HG02623 (cell line): ENCODE measurements at regions not wholly inside any gene's neighbourhood (a gene's known extent, or its start where the extent isn't known, plus 50 kb on each side); places are given as distances from the start of the nearest gene placed in this dataset.

Experiments used
- ATAC-seq: cut with Tn5 transposase; IDR thresholded peaks from one replicate; pipeline ENCODE4 v1.9.1; 2021; ENCODE audit warnings: moderate library complexity; ENCODE audit not compliant: unreplicated experiment

GRCh38 chr5:28009576-28009975, 971.2 kb upstream of the CDH9 start:
- ATAC-seq = no peak

- no peak for ATAC-seq
Observed at GRCh38 chr5:27996665-27997064, 958.3 kb upstream of the CDH9 start.

GRCh38 chr5:27995867-27996266, 957.5 kb upstream of the CDH9 start:
- ATAC-seq = no peak

DNA sequence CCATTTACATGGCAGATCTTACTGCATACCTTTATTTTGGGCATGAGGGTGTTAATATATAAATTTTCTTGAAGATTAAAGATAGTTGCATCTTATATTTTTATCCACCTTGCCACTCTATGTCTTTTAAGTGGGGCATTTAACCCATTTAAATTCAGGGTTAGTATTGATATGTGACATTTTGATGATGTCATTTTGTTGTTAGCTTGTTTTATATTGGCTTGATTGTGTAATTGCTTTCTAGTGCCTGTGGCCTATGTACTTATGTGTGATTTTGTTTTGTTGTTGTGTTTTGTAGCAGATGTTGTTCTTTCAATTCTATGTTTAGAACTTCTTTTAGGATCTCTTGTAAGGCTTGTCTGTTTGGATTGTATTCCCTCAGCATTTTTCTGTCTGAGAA, 939.9 kb upstream of the CDH9 start:
- ATAC-seq = no peak

DNA sequence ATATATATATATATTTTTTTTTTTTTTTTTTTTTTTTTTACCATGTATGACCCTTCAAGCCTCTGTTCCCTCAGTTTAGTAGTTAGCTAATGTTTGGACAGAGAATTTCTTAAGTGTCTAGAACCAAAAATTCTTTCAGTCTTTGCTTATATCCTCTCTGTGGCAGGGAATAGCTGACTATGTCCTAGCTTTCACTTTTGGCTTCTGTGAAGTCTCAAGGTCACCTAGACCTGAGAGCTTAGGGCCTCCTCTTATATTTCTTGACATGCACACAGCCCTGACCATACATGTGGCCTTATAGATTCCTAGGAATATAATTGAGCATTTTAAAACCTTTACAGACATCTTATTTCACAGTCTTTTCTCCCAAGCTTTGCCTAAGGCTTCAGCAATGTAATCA, 930.8 kb upstream of the CDH9 start:
- no peak for ATAC-seq

DNA sequence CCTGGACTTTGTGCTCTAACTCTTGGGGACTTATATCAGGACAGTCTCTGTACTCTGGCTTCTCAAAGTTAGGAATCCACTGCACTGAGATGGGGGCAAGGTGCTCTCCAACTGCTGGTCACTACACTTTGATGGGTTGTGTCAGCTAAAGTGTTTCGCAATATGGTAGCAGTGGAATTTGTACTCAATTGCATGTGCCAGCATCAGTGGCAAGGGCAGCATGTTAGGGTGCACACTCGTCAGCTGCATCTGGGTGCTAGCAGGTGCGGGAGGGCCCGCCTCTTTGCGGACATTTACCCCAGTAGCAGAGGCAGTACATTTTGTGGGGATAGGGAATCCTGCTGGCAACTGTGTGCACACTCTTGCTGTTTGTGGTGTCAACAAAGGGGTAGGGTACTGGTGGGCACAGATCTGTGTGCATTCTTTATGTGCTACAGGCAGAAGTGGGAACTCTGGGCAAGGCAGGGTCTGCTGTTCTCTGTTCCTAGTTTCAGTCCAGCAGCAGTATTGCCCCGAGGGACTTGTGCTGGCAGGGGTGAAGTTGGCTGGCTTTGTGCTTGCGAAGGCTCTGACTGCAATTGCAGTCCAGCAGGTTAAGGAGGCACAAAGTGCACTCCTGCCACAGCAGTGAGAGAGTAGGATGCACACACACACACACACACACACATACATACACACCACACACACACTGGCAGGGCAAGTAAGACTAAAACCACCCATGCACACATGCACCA, 924.8 kb upstream of the CDH9 start:
- ATAC-seq = no peak

DNA sequence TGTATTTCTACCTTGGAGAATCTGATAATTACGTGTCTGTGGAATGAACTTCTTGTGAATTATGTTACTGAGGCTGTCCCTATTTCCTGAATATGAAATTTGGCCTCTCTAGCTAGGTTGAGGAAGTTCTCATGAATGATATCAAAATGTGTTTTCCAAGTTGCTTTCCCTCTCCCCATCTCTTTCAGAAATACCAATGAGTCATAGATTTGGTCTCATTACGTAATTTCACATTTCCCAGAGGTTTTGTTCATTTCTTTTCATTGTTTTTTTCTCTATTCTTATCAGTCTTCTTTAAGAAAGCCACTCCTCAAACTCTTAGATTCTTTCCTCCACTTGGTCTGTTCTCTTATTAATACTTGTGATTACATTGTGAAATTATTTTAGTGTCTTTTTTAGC, 923.8 kb upstream of the CDH9 start:
- no peak for ATAC-seq

DNA sequence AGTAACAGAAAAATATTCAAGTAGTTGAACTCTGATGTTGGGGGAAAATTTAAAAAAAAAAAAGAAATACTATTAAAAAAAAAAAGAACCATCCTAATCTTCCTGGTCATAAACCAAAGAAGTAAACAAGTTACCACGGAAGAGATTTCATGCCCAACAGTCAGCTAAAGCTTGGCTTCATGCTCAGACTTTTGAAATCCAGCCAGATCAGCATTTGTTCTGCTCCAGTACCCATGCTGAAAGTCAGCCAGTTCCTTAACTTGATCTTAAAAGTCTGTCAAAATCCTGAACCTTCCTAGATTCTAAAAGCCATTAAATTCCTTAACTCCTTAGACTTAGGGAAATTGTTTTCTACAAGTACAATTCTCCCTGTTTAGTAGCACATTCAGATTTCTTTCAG, 908.7 kb upstream of the CDH9 start:
- ATAC-seq = no peak

DNA sequence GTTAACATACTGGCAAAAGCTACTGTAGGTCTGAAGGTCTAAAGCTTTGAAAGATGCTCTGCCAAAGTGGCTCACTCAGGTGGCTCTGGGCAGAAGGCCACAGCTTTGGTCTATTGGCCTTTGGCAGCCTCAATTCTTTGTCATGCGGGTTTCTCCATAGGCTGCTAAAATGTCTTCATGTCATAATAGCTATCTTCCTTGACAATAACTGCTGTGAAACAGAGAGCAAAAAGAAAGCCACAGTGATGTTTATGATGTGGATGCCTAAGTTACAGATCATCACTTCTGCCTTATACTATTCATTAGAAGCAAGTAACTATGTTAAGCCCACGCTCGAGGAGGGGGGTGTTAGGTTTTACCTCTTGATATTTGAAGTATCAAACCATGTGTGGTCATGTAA, 906.1 kb upstream of the CDH9 start:
- no peak for ATAC-seq

DNA sequence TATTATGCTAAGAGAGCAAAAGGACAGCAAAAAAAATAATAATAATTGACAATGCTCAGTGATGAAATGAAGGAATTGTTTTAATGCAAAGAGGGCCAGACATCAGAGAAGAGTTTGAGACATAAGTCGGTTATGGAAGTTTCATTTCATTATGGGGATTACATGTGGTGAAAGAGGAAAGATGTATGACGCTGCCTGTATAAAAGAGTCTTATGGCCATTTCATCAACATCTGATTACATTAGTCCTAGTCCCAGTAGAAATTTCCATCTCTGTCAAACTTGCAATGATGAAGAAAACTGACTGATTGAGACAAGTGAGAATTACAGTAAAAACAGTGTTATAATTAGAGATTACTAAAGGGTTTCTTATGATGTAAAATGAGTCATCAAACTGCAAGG, 900.6 kb upstream of the CDH9 start:
- ATAC-seq = no peak

DNA sequence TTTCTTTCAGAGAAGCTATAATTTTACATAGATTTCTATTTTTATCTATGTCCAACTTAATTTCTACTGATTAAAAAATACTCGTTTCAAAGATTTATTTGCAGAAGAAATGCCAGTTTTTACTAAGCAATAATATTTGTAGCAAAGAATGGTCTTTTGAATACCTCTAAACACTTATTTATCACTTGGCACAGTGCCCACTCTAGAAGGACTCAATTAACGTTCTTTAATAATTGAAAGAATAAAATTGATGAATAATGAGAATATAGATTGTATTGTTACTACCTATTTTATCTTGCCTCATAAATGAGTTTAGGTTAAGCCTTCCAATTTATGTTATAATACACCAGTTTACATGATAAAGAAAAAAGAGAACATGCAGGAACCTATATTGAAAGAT, 889.7 kb upstream of the CDH9 start:
- no peak for ATAC-seq

GRCh38 chr5:27911216-27911615, 872.8 kb upstream of the CDH9 start:
- ATAC-seq = no peak

DNA sequence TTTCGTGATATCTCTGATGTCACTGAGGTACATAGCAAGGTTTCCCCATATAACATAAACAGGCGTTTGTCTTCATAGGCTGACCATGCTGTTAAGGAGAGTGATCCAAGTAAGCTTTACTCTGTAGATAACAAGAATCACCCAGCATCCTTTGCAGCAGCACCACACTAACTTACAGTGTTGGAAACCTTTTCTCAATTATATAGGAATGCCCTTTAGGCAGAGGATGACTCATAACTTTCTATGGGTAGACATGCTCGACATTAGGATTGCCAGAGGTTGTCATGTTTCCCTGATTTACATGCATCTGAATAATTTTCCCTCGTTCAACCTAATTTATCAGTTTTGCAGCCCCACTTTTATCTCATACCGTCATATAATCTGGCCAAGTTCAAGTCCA, 870.0 kb upstream of the CDH9 start:
- no peak for ATAC-seq

DNA sequence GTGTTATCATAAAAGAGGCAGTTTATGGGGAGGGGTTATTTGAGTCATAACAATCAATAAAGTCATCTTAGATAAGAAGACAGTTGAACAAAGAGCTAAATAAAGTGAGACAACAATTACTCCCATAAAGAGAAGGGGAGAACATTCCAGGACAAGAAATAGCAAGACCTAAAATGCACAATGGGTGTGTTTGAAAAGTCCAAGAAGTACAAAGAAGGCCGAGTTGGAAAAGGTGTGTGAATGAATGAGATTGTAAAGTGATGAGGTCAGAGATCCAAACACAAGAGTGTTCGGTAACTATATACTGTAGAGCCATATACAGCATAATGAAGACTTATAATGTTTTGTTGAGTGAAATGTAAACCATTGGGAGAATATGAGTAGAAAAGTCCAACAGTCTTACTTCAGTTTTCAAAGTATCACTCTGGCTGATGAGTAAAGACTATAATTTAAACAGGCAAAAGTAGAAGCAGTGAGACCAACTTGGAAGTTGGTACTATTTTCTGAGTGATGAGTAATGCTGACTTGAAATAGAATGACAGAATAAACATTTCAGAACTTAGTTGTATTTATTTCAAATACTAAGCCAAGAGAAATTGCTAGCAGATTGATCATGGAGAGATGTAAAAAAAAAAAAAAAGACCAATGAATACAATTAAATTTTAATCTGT, 868.7 kb upstream of the CDH9 start:
- ATAC-seq = no peak

GRCh38 chr5:27906481-27906880, 868.1 kb upstream of the CDH9 start:
- ATAC-seq = no peak

DNA sequence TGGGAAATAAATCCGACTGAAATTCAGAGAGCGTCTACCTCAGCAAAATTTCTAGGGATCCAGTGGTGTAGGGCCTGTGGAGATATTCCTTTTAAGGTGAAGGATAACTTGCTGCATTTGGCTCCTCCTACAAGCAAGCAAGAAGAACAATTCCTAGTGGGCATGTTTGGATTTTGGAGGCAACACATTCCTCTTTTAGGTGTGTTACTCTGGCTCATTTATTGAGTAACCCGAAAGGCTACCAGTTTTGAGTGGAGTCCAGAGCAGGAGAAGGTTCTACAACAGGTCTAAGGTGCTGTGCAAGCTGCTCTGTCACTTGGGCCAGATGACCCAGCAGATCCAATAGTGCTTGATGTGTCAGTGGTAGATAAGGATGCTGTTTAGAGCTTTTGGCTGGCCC, 862.4 kb upstream of the CDH9 start:
- no peak for ATAC-seq

GRCh38 chr5:27876071-27876470, 837.7 kb upstream of the CDH9 start:
- ATAC-seq = no peak

GRCh38 chr5:27875148-27875547, 836.8 kb upstream of the CDH9 start:
- ATAC-seq = no peak

DNA sequence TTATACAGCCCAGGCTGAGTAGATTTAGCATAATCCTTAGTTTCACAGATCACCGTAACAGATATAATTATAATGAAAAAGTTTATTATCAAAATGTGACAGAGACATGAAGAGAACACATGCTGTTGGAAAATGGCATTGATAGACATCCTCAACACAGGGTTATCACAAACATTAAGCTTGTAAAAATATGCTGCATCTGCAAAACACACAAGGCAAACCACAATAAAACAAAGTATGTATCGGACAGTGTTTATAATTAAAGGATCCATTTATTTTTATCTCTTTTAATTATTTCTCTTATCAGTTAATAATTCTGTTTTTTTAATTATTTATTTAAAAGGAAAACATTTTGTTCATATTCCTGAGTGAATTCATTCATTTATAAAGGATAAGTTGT, 829.9 kb upstream of the CDH9 start:
- no peak for ATAC-seq

GRCh38 chr5:27855491-27855890, 817.1 kb upstream of the CDH9 start:
- no peak for ATAC-seq

DNA sequence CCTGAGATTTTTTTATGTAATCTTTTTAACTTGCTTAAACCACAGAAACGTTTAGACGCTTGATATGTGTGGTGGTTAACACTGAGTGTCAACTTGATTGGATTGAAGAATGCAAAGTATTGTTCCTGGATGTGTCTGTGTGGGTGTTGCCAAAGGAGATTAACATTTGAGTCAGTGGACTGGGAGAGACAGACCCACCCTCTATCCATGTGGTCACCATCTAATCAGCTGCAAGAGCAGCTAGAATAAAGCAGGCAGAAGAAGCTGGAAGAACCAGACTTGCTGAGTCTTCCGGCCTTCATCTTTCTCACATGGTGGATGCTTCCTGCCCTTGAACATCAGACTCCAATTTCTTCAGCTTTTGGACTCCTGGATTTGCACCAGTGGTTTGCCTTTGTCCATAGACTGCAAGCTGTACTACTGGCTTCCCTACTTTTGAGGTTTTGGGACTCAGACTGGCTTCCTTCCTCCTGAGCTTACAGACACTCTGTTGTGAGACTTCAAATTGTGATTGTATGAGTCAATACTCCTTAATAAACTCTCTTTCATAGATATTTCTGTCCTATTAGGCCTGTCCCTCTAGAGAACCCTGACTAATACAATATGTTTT, 816.0 kb upstream of the CDH9 start:
- no peak for ATAC-seq

- ATAC-seq = no peak
Observed at GRCh38 chr5:27845248-27845647, 806.9 kb upstream of the CDH9 start.
